PC-3 (cell line): ENCODE measurements at regions not wholly inside any gene's neighbourhood (a gene's known extent, or its start where the extent isn't known, plus 50 kb on each side); places are given as distances from the start of the nearest gene placed in this dataset.
"Not testable (repeated sequence)": the region's sequence is repeated elsewhere in the genome, so short reads cannot be mapped to it uniquely, and the experiment has no call there.

Experiments used
- ATAC-seq: fragments of 200-7000 bp; cut with Tn5 transposase; 2 replicates; pipeline ENCODE4 v1.9.1; 2020; ENCODE audit warnings: mild to moderate bottlenecking, moderate library complexity
- BruUV-seq: library from RNA; stranded (reverse); fragments of 400-500 nt; replicated peaks from 2 replicates; lab custom pipeline; 2021; lab: Mats Ljungman, UMichigan
- CTCF ChIA-PET: fragments of 300-600 bp; sonication (Branson Sonifier 250); formaldehyde crosslinking; loops from one replicate; lab custom pipeline; 2022; ENCODE audit warnings: antibody characterized with exemption; lab: Charles Lee
- POLR2A ChIA-PET: fragments of 300-600 bp; sonication (Branson Sonifier 250); formaldehyde crosslinking; loops from one replicate; lab custom pipeline; 2022; ENCODE audit warnings: antibody characterized with exemption; ENCODE audit not compliant: unreplicated experiment; lab: Charles Lee
- DNase-seq: peaks from one replicate; pipeline ENCODE4 v3.0.0-alpha.2; 2015
- H2AFZ ChIP-seq: fragments of 300-600 bp; sonication (generic); 2 replicates; pipeline ENCODE4 v1.6.0; 2016; ENCODE audit warnings: antibody characterized with exemption, low read length
- H3F3A ChIP-seq: fragments of 300-600 bp; sonication (generic); one replicate; pipeline ENCODE4 v1.6.0; 2017; ENCODE audit warnings: antibody characterized with exemption, low read length, control low read depth, mild to moderate bottlenecking; ENCODE audit not compliant: unreplicated experiment
- H3K27ac ChIP-seq: fragments of 300-600 bp; sonication (generic); 2 replicates; pipeline ENCODE4 v1.5.1; 2016; ENCODE audit warnings: mild to moderate bottlenecking, low read length
- H3K27me3 ChIP-seq: fragments of 300-600 bp; sonication (generic); 2 replicates; pipeline ENCODE4 v1.6.1; 2016; ENCODE audit warnings: low read length, mixed read lengths
- H3K36me3 ChIP-seq: fragments of 300-600 bp; sonication (generic); 2 replicates; pipeline ENCODE4 v1.6.1; 2016; ENCODE audit warnings: low read depth, mixed run types, low read length, mixed read lengths
- H3K4me1 ChIP-seq: fragments of 300-600 bp; sonication (generic); 2 replicates; pipeline ENCODE4 v1.5.1; 2016; ENCODE audit warnings: low read length; ENCODE audit not compliant: insufficient read depth
- H3K4me2 ChIP-seq: fragments of 300-600 bp; sonication (generic); 2 replicates; pipeline ENCODE4 v1.6.0; 2016; ENCODE audit warnings: low read length
- H3K4me3 ChIP-seq: fragments of 300-600 bp; sonication (generic); 2 replicates; pipeline ENCODE4 v1.5.1; 2016; ENCODE audit warnings: mild to moderate bottlenecking, low read length, mixed read lengths
- H3K79me2 ChIP-seq: fragments of 300-600 bp; sonication (generic); 2 replicates; pipeline ENCODE4 v1.6.1; 2017; ENCODE audit warnings: low read length, mixed read lengths
- H3K9ac ChIP-seq: fragments of 300-600 bp; sonication (generic); 2 replicates; pipeline ENCODE4 v1.6.0; 2016; ENCODE audit warnings: mild to moderate bottlenecking, low read length
- H3K9me2 ChIP-seq: fragments of 300-600 bp; sonication (generic); replicated peaks from 2 replicates; pipeline ENCODE4 v1.6.1; 2016; ENCODE audit warnings: mixed run types, low read length, mixed read lengths
- H3K9me3 ChIP-seq: fragments of 300-600 bp; sonication (generic); 2 replicates; pipeline ENCODE4 v1.6.1; 2016; ENCODE audit warnings: low read length, mixed read lengths
- H4K20me1 ChIP-seq: fragments of 300-600 bp; sonication (generic); 2 replicates; pipeline ENCODE4 v1.6.1; 2016; ENCODE audit warnings: low read length, mixed read lengths
- CTCF ChIP-seq: fragments of 300-600 bp; sonication (generic); conservative IDR thresholded peaks from 2 replicates; pipeline ENCODE4 v1.5.1; 2017; ENCODE audit warnings: antibody characterized with exemption, low read depth, mild to moderate bottlenecking, low read length
- EZH2 ChIP-seq: fragments of 300-600 bp; sonication (generic); IDR thresholded peaks from one replicate; pipeline ENCODE4 v1.6.1; 2017; ENCODE audit warnings: antibody characterized with exemption, mild to moderate bottlenecking, low read length; ENCODE audit not compliant: unreplicated experiment
- EZH2phosphoT487 ChIP-seq: fragments of 300-600 bp; sonication (generic); IDR thresholded peaks from 2 replicates; pipeline ENCODE4 v1.6.1; 2018; ENCODE audit warnings: mild to moderate bottlenecking, antibody characterized with exemption, low read length, borderline replicate concordance
- intact Hi-C: fragments of 100-400 bp; cut with micrococcal nuclease; formaldehyde crosslinking; loops from 2 replicates; pipeline ENCODE4 v1.9.0; 2023

- Histone ChIP-seq H3K9me3 (no peaks in the 10 kb centered on the region), H3K4me3 (no peak overlapping the region), H3K4me1 (peaks cover 13% of the 10 kb centered on the region), H3K9me2 (no peaks in the 10 kb centered on the region), H3F3A (no peaks in the 10 kb centered on the region), H3K27ac (no peak overlapping the region), H2AFZ (no peak overlapping the region), H4K20me1 (no peaks in the 10 kb centered on the region), H3K79me2 (no peaks in the 10 kb centered on the region), H3K36me3 (no peaks in the 10 kb centered on the region), H3K27me3 (peaks cover 17% of the 10 kb centered on the region; the same call in 1 of the 2 replicates), H3K4me2 (no peak overlapping the region), H3K9ac (no peak overlapping the region)
- no peak for DNase-seq
- BruUV-seq, result no TSS peak
- no peak for TF ChIP-seq CTCF
- no peak for TF ChIP-seq EZH2
- no peak for TF ChIP-seq EZH2phosphoT487
- CTCF ChIA-PET, result no interaction called here
- no peak for ATAC-seq
- intact Hi-C loops, result loop anchor here (10.0 kb wide), 1 partner anchor 184 kb away; no protein-coding TSS in a partner anchor
- POLR2A ChIA-PET, result no interaction called here
These were observed 269.2 kb upstream of the DAAM1 start for GRCh38 chr14:58919217-58919616.

DNA sequence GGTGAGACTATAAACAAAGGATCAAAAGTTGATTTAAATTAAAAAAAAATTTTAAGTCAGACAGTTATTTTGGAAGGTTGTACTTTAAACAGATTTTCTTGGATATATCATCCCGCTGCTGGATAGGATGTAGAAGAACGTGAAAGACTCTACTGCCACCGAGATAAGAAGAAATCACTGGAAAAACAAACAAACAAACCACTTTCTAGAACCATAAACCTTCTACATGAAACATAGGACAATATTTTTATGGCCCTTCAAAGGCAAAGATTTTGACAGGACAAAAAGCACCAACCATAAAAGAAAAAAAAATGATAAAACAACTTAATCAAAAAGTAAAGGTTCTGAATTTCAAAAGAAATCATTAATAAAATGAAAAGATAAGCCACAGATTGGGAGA, 268.2 kb upstream of the DAAM1 start:
- ChIA-PET CTCF (no interaction called here), POLR2A (no interaction called here)
- BruUV-seq, result no TSS peak
- H3K9ac ChIP-seq, result no peak overlapping the region
- H3K4me3 ChIP-seq, result no peak overlapping the region
- no peak overlapping the region for H3K4me2 ChIP-seq
- no peaks in the 10 kb centered on the region for H4K20me1 ChIP-seq
- H3K79me2 ChIP-seq, result no peaks in the 10 kb centered on the region
- peaks cover 24% of the 10 kb centered on the region for H3K27me3 ChIP-seq
- H3K4me1 ChIP-seq, result peaks cover 13% of the 10 kb centered on the region
- H3F3A ChIP-seq, result no peaks in the 10 kb centered on the region
- DNase-seq (no peak), ATAC-seq (no peak)
- intact Hi-C loops, result no loop called here
- H3K9me2 ChIP-seq, result no peaks in the 10 kb centered on the region
- H3K36me3 ChIP-seq, result no peaks in the 10 kb centered on the region
- TF ChIP-seq CTCF, result no peak
- no peak for TF ChIP-seq EZH2
- no peak for TF ChIP-seq EZH2phosphoT487
- H2AFZ ChIP-seq, result no peak overlapping the region
- no peaks in the 10 kb centered on the region for H3K9me3 ChIP-seq
- H3K27ac ChIP-seq, result no peak overlapping the region

GRCh38 chr14:58922201-58922940, 266.1 kb upstream of the DAAM1 start:
- Histone ChIP-seq H3K4me1 (peaks cover 12% of the 10 kb centered on the region), H3K27me3 (peaks cover 44% of the 10 kb centered on the region)
- ATAC-seq, H3K36me3 ChIP-seq, H3K4me3 ChIP-seq, POLR2A ChIA-PET, CTCF ChIA-PET, DNase-seq, H3K9ac ChIP-seq, H3K9me2 ChIP-seq, H3K79me2 ChIP-seq, H4K20me1 ChIP-seq, BruUV-seq, H3K27ac ChIP-seq, H3K9me3 ChIP-seq, H3K4me2 ChIP-seq, intact Hi-C loops, H3F3A ChIP-seq, H2AFZ ChIP-seq: not testable (repeated sequence)
